Occipital lobe (tissue), 1 donor: ENCODE measurements at regions not wholly inside any gene's neighbourhood (a gene's known extent, or its start where the extent isn't known, plus 50 kb on each side); places are given as distances from the start of the nearest gene placed in this dataset.

ENCODE experiments used
- DNase-seq: peaks from one replicate; lab custom pipeline; 2025; lab: John Stamatoyannopoulos, UW

DNA sequence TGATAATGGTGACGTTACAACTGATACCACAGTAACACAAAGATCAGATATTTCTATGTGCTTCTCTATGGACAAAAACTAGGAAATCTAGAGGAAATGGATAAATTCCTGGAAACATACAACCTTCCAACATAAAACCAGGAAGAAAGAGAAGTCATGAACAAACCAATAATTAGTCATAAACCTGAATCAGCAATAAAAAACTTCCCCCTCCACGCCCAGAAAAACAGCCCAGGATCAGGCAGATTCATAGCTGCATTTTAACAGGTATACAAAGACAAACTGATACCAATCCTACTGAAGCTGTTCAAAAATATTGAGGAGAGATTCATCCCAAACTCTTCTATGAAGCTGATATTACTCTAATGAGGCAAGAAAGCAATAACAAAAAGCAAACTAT is 1535.2 kb upstream of the LRRTM1 start:
- no peak for DNase-seq

DNA sequence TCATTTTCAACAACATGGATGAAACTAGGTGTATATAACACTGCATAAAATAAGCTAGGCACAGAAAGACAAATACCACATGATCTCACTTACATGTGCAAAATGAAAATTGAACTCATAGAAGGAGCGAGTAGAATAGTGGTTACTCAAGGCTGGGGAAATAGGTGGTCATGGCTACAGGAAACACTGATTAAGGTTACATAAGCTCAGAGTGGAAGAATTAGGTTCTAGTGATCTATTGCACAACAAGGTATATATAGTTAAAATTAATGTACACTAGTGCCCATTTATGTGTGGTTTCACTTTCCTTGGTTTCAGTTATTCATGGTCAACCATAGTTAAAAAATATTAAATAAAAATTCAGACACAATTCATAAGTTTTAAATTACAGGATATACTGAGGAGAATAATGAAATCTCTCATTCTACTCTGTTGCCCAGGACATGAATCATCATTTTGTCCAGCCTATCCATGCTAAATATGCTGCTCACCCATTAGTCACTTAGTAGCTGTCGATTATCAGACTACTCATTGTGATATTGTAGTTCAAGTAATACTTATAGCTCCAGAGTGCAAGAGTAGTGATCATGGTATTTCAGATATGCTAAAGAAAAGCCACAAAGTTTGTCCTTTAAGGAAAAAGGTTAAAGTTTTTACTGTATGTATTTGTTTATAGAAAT is 1530.9 kb upstream of the LRRTM1 start:
- DNase-seq, result no peak

DNA sequence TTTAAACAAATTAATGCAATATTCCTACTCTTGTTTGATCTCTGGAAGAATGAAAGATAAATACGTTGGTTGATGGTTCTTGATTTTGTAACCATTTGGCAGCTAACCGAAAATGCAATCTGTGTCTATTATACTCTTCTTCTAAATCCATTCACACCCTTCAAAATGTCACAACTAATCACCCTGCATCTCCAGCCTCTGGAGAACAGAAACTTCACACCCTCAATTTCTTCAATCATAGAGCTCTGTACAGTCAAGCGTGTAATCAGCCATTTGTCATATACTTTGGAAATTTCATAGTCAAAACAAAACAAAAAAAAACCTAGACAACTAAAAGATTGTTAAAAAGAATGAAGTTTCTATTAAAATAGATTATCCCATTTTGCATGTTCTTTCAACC is 1482.3 kb upstream of the LRRTM1 start:
- DNase-seq, result no peak

DNA sequence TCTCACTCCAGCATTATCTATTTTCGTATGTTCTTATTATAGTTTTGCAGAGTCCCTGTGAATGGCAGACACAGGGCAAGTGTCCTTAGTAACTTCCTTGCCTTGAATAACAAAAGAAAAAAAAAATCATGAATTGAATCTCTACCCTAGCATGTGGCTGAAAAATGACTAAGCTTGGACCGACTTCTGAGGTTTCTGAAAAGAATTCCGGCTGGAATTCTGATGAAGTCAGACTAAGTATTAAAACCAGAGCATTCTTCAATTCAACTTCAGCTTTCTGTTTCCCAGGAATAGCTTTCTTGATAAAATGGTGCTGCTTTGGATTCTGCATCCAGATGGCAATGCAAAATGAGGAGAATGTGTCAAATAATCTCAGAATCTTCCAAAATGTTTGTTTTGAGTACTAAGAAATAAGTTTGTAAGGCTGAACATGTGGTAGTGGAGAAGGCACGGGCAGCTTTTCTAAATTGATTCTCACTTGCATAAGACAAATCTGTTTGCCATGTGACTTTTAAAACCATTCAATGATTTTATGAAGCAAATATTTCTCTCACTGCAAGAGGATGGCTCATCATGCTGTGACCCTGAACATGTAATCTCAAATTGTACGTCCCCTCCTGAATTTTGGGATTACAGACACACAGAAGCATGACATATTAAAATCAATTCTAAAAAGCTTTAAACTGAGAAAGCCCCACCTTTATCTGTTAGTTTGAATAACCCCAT is 1462.8 kb upstream of the LRRTM1 start:
- DNase-seq, result no peak

DNA sequence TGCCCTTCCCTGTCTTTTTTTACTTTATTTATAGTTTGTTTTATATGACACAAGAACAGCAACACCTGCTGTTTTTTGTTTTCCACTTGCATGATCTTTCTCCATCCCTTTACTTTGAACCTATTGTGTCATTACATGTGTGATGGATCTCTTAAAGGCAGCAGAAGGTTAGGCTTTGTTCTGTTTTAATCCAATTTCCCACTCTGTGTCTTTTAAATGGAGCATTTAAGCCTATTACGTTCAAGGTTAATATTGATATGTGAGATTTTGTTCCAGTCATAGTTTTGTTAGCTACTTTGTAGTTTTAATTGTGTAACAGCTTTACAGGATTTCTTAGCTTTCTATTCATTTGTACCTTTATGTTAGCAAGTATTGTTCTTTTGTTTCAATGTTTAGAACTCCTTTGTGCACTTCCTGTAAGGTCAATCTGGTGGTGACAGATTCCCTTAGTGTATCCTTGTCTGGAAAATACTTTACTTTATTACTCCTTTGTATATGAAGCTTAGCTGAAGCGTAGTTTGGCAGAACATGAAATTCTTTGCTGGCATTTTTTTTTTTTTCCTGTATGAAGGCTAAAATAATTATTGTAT is 1443.0 kb upstream of the LRRTM1 start:
- no peak for DNase-seq

DNA sequence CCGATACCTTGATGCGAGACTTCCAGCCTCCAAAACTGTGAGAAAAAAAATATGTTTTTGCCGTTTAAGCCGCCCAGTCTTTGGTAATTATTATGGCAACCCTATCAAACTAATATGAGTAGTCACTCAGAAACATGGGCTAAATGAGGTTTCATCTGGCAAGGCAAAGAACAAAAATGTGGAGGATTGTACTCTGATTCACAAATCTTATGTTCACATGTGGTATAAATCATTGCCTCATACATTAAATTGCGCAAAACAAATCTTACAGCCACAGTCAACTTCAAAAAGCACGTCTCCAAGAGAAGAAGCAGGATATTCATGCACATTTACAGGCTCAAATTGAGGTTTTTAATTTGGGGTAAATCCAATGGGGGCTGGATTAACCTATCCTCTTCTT is 1435.4 kb upstream of the LRRTM1 start:
- DNase-seq, result no peak

DNA sequence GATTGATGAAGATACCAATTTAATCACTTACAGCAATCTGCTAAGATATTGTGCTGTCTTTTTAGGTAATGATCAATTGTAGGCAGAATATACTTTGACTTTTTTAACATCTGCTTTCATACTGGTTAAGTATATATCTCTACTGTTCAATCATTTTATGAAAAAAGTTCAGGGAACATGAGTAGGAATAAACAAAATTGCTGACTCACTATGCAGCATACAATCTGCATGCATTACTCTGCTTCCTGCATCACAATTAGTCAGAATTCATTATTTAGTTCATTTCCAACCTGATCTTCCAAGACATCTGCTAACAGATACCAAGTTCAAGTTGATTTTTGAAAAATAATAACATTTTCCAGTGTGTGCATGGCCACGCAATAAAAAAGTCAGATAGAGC is 1430.4 kb upstream of the LRRTM1 start:
- no peak for DNase-seq

DNA sequence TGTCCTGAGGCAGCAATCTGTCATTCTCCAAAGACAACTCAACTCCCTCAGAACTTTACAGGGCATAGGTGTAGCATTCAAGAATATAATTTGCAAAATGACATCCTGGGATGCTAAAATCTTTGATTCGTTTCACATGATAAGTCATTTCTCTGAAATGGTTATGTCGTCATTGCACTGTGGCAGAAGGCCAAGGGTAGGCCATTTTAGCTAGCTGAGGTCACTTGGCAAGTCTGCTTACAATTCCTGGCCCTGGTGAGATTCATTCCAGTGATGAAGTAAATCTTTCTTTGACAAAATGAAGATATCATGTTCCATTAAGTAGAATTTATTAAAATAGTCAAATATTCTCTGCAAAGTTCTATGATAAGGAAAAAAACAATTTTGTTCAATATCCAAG is 1410.3 kb upstream of the LRRTM1 start:
- DNase-seq, result no peak

DNA sequence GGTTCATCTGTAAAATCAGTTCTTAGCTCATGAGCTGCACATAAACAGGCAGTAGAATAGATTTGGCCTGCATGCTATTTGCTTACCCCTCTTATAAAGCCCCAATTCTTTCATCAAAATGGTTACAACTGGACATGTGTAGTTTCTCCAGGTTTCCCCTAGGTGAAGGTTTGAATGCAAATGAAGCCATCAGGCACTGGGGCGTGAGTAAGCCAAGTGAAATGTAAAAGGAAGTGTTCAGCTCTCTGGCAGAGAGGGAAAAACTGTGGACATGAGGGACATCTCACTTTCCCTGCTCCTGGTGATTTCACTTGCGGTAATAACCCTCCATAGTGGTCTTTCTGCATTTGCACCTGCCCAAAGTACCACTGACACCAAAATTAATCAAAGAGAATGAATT is 1402.3 kb upstream of the LRRTM1 start:
- no peak for DNase-seq

DNA sequence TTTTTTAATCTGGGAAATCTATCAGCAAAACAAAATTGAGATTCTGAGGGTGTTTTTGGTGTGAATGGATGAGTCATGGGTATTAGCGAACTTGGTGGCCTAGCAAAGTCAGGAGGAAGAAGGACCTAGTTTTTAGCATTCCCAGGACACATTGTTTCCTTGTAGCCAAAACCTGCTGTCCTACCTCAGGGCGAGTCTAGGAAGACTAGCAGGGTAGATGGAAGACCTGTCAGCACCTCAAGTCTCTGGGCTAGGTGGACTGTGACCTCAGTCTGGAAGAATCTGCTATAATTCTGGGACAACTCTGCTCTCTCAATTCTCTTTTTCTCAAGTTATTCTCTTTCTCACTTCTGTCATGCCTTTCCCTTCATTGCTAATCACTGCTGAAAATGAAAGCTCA is 1399.3 kb upstream of the LRRTM1 start:
- DNase-seq, result no peak

DNA sequence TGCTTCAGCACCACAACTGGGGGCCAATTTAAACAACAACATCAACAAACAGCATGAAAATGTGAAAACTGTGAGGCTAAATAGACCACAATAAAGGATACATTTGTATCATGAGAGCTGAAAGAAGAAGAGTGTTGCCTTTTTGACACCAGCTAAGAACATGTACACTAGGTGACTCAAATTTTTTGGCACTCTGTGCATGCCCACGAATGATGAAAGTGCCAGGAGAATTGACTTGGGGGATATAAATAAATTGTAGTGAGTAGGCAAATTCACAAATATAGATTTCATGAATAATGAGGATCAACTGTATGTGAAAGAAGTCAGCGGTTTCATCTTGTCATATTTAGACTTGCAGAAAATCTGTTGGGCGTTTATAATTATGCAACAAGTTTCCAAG is 1388.0 kb upstream of the LRRTM1 start:
- no peak for DNase-seq

DNA sequence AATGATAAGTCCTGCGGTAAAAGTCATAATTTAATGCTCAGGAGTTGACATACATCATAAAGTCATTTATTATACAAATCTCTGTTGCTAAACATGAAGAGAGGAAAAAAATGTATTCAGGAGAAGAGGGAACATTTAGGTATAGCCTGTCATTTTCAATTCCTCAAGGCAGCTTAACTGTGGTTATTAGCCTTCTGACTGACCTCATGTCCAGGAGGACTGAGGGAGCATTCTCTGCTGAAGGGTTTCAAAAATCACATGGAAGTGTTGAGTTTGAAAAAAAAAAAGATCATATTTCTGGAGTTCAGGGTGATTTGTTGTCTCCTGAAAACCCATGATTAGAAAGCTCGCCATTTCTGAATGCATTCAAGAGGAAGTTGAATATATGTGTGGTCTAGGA is 1371.1 kb upstream of the LRRTM1 start:
- DNase-seq, result no peak

DNA sequence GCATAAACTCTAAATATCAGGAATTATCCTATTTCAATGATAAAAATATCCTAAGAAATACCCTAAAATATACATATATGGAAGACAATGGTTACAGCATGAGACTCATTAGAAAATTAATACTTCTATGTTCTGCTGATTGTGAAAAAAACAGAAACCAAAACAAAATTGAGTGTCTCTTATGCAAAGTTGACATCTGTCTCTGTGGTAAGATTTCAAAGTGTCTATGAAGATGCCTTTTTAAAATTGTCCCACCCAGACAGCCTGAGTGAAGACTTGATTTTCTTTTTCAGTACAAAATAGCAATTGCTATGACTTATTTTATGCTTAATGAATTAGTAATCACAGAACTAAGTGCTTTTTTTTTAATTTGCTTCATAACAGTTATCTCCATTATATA is 1368.4 kb upstream of the LRRTM1 start:
- DNase-seq, result no peak

DNA sequence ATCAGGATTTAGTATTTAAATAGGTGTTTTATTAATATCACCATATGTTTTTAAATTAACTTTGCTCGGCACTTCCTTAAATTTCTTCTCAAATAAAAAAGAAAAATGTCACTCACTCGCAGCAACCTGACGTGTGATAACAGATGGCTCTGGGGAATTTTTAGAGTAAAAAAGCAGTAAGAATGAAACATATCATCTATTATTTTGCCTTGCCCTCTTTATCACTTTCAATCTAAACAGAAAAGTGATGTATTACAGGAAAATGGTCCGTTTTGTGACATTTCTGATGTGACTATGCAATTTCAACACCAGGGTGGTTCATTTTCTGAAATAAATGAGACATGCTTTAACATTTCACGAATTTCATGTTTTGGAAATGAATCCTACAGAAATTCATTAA is 1368.0 kb upstream of the LRRTM1 start:
- DNase-seq, result no peak

DNA sequence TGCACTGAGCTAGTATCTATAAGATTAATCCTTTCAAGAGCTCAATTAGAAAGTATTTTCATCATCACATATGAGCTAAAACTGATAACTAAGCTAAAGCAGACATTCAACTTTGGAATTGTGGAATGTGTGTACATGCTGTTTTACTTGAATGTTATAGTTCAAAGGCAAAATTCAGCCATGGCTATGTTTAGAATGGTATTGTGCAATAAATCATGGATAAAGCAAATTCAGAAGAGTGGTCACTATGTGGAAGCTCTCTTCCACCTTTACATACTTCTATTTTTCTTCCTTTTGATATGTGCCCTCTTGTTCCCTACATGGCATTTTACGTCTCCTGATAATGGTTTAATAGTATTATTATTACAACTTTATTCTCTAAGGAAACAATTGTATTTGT is 1366.3 kb upstream of the LRRTM1 start:
- no peak for DNase-seq

DNA sequence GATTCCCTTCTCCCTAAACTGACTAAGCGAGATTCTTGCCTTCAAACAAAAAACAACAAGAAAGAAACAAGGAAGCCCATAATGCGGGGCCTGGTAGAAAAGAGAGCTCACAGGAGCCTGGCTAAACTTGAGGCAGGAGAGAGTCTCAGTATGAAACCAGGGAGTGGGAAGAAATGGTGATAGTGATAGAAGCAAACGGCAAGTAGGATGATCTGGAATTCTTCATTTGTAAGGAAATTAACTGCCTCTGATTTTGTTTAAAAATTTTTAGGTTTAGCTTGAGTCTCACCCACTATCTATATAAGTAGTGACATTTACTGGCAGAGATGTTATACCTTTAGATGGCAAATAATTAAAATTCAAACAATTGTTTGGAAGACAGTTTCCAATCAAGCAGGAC is 1356.5 kb upstream of the LRRTM1 start:
- no peak for DNase-seq

DNA sequence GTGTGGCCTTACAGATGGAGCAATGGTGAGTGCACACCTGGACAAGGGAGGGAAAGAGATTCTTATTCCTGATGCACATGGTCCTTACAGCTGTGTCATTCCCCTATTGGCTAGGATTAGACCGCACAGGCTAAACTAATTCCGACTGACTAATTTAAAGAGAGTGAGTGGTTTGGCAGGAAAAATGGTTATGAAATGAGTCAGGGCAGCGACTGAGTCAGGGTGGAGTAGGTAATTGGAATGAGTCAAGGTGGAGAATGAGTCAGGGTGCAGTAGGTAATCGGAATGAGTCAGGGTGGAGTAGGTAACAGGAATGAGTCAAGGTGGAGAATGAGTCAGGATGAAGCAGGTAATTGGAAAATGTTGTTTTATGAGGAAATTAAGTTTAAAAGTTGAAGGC is 1353.7 kb upstream of the LRRTM1 start:
- no peak for DNase-seq

DNA sequence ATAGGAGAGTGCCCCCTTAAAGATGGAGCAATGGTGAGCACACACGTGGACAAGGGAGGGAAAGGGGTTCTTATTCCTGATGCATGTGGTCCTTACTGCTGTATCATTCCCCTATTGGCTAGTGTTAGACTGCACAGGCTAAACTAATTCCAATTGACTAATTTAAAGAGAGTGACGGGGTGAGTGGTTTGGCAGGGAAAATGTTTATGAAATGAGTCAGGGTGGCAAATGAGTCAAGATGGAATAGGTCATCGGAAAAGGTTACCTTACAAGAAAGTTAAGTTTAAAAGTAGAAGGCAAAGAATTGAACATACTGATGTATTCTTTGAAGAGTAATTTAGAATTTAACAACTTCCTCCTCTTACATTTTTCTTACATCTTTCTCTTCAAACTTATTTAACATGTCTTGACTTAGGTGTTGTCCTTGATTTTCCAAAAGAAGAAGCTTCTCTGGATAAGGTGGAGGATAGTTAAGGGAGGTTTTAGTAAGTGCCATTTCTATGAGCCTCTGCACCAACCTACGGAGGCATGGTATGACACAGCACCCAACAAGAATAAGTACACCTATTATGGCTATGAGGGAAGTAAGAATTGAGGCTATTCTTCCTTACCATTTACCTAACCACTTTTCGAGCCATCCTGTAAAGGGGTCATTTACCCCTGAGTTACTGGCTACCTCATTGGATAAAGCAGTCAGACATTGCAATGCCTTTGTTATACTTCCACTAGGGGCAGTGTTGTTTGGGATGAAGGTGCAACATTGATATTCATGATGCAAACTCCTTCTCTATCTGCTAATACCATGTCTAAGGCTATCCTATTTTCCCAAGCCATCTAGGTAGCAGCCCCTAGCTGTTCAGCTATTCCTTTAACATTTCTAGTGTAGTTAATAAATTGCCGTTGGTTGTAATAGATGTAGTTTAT is 1345.8 kb upstream of the LRRTM1 start:
- no peak for DNase-seq

DNA sequence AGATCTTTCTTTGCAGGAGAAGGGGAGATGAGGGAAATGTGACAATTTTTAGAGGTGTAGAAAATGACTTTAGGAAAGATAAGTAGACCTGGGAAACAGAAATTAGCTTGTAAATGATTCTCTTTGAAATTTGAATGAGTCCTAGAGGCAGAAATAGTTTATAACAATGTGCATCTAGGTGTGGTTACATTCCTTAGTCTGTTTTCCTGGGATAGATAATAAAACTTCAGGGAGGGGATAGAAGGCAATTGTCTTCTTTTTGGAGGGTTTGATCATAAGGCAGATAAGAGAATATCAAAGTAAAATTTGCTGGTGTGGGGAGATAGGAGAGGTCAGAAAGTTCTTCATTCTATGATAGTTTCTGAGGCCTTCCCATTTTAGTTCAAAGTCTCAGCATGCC is 1344.3 kb upstream of the LRRTM1 start:
- DNase-seq, result no peak

DNA sequence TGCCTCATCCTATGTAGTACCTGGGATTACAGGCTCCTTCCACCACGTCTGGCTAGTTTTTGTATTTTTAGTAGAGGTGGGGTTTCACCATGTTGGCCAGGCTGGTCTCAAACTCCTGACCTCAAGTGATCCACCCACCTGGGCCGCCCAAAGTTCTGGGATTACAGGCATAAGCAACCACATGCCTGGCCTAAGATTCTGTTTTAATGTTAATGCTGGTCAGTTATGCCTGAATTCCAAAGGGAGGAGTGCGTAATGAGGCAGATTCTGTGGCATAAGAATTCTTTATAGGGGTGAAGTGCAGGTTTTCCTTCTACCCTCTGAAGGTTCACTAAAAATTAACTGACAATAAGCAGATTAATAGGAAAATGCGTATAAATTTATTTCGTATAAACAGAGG is 1343.8 kb upstream of the LRRTM1 start:
- DNase-seq, result no peak

DNA sequence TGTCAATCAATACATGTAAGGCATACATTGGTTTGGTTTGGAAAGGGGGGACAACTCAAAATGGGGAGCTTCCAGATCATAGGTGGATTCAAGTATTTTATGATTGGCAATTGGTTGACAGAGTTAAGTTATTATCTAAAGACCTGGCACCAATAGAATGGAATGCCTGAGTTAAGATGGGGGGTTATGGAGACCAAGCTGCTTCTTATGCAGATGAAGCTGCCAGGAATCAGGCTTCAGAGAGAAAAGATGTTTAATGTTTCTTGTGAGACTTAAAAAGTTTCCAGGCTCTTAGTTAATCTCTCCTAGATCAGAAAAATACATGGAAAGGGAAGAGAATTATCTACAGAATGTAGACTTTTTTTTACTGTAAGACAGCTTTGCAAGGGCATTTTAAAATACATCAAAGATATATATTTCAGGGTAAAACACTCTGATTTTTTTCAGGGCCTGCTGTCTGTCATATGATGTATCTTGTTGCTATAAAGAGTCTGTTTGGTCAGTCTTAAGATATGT is 1343.2 kb upstream of the LRRTM1 start:
- no peak for DNase-seq

DNA sequence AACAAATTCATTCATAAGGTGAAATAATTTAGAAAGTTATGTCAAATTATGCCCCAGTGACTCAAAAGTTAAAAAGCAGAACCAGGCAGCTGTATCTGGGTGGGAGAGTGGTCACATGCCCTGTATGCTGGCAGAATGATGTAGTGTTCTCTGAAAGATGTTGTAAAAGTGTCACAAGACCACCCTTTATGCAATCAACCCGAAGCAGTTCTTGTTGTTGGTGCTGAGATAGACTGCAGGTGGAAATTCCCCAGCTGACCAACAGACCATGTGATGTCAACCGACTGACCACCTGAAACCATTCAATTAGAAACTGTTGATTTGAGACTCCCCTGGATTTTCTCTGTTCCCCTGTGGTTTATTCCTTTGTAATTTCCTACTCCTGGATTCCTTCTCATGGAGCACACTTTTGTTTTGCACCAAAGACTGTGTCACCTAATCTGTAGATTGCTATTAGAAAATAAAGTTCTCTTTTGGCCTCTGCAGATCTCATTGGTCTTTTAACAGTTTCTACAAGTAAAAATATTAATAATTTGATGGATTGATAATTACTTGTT is 1341.3 kb upstream of the LRRTM1 start:
- DNase-seq, result no peak
